C4-2B (cell line): ENCODE measurements at regions not wholly inside any gene's neighbourhood (a gene's known extent, or its start where the extent isn't known, plus 50 kb on each side); places are given as distances from the start of the nearest gene placed in this dataset.
A peak's percentile ranks its signal among the peaks of the same experiment; 100 is the strongest.

Experiments used
- H3K27ac ChIP-seq: fragments of 450-650 bp; 2 replicates; pipeline ENCODE4 v1.5.1; 2017
- ZFX ChIP-seq: fragments of 450-650 bp; IDR thresholded peaks from 2 replicates; pipeline ENCODE4 v1.6.1; 2017
- TF ChIP-seq, protein P1 (sequence below): fragments of 450-650 bp; conservative IDR thresholded peaks from 2 replicates; pipeline ENCODE4 v1.5.1; 2017; ENCODE audit warnings: mild to moderate bottlenecking

DNA sequence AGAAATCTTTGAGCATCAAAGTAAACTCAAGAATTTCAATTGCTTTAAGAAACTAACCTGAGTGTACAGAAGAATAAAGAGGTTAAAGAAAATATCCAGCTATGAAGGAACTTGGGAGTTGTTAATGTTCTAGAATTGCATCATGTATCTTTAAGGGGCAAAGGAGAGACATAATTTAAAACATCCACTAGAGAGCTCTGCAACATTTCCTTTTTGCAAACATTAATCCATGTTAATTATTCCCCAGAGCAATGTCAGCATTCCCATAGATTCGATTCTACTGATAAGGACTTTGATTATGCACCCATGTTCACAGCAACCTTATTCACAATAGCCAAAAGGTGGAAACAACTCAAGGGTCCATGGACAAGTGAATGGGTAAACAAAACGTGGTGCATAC is 80.2 kb upstream of the SORBS2 start:
- no peak overlapping the region for H3K27ac ChIP-seq
- TF ChIP-seq, protein P1, sequence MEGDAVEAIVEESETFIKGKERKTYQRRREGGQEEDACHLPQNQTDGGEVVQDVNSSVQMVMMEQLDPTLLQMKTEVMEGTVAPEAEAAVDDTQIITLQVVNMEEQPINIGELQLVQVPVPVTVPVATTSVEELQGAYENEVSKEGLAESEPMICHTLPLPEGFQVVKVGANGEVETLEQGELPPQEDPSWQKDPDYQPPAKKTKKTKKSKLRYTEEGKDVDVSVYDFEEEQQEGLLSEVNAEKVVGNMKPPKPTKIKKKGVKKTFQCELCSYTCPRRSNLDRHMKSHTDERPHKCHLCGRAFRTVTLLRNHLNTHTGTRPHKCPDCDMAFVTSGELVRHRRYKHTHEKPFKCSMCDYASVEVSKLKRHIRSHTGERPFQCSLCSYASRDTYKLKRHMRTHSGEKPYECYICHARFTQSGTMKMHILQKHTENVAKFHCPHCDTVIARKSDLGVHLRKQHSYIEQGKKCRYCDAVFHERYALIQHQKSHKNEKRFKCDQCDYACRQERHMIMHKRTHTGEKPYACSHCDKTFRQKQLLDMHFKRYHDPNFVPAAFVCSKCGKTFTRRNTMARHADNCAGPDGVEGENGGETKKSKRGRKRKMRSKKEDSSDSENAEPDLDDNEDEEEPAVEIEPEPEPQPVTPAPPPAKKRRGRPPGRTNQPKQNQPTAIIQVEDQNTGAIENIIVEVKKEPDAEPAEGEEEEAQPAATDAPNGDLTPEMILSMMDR = 0 out of 2 replicates have a peak, but pooled peaks have one; percentile 4
- TF ChIP-seq ZFX = no peak

DNA sequence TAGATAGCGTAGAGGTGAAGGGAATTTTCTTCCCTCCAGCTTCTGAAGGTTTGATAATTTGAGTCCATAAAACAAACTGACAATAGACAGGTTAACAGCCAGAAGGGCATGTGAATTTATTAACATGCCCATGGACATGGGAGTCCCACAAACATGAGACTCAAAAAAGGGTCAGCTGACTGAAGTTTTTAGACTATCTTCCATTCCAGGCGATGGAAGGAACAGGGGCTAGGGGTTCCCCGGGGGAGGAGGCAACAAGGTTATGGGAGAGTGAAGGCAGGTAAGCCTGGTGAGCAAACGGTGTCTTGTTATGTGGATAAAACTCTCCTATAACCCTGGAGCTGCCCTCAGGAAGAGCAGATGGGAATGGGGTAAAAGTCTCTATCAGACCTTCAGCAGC is 81.5 kb upstream of the SORBS2 start:
- TF ChIP-seq, protein P1 = no peak
- TF ChIP-seq ZFX = no peak
- H3K27ac ChIP-seq = no peak overlapping the region

DNA sequence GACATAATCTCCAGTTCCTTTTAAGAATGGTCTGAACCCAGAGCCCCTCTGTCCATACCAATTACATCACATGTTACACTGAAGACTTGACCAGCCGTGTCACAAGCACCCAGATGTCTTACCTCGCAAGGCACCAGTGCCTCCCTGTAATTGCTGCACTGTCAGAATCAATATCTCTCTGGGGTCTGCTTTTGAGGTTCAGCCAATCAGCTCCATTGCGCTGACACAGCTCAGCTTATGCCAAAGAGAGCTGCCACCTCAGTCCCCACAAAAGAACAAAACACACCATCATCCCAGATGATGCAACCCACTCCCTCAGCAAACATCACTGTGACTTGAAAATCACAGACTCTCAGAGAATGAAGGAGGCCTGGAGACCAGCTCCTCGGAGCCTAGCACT is 82.5 kb upstream of the SORBS2 start:
- no peak for TF ChIP-seq ZFX
- TF ChIP-seq, protein P1 = no peak
- H3K27ac ChIP-seq = no peak overlapping the region

DNA sequence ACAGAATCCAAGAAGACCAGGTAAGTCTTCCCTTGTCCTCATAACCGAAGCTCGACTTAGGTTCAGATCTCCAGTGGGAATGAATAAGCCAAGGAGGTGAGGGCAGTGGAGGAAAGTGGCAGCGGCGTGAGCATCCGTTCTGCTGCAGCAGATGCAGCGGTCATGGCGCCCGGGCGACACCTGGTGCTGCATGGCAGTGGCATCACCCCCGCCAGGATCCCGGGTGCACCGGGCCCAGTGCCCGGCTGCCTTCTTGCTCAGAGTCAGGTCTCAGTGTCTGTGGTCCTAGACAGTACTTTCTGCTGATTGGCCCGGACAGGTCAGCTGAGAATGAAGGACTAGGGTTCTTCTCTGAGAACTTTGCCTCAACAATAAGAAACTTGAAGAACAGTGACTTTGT is 83.4 kb upstream of the SORBS2 start:
- no peak for TF ChIP-seq ZFX
- TF ChIP-seq, protein P1 = no peak
- no peak overlapping the region for H3K27ac ChIP-seq

DNA sequence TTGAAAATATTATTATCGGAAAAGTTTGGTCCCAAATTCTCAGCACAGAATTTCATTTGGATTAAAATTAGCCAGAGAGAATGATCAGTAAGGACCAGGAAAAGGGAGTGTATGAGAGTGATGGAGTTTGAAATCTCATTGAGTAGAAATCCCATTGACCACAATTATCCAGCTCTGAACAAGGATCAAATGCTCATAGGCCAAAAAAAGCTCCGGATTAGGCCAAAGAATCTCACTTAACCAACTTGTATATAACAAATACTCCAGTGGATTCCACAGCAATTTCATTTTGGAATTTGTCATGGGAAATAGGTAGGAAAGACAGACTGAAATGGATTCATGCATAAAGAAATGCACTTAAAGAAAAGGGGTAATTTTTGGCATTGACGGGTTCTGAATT is 83.9 kb upstream of the SORBS2 start:
- no peak overlapping the region for H3K27ac ChIP-seq
- no peak for TF ChIP-seq ZFX
- TF ChIP-seq, protein P1 = no peak

DNA sequence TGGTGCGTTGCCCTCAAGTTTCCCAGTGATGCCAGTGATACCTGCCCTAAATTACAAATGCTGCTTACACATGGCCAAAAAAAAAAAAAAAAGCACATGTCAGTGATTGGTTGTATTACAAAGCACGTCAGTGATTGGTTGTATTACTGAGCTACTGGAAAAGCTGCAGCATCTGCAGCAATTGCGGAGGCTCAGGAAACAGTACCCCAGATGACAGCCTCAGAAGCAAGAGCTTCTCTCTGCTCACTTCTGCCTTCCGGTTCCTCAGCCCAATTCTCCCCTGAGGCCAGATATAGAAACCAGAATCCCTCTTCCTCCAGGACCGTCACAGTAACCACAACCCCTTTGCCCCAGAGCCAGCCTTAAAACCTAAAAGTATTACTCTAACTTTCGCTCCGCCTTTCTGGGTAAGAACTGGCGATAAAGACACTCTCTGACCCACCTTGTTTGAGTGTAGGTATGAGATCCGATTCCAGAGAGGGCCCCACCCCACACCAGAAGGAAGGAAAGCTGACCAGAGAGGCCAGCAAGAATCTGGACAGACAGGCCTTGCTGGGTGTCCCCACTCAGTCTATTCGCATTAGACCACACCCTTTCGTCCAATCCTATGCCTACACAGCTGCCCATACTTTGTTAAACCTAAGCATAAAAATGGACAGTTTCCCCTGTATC is 85.0 kb upstream of the SORBS2 start:
- TF ChIP-seq, protein P1 = no peak
- TF ChIP-seq ZFX = no peak
- H3K27ac ChIP-seq = no peak overlapping the region

DNA sequence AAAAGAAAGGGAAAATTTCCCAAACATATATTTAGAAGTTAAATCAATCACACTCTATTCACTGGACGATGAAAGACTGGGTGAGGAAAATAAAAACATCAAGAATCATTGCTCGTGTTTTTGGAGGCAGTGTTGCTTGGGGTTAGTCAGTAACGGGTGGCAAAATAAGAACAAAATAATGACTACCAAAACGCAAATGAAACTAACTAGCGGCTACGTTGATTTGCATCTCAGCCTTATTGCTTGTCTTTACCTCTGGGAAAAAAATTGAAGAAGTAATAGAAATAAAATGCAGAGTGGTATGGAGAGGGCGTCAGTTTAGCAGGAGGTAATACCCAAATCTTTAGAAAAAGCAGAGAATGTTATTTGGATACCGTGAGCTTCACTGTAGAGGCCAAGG is 86.4 kb upstream of the SORBS2 start:
- TF ChIP-seq, protein P1 = no peak
- TF ChIP-seq ZFX = no peak
- H3K27ac ChIP-seq = no peak overlapping the region
